Pancreas (tissue), 10 donors: ENCODE measurements at regions not wholly inside any gene's neighbourhood (a gene's known extent, or its start where the extent isn't known, plus 50 kb on each side); places are given as distances from the start of the nearest gene placed in this dataset.

Source experiments
- ATAC-seq, 4 donors: fragments of 200-7000 bp; cut with Tn5 transposase; one replicate each; pipeline versions ENCODE4 v1.8.0 to v1.9.1; 2020; ENCODE audit warnings: mild to moderate bottlenecking in 4 of 4, moderate library complexity in 4 of 4
- DNase-seq, 6 donors: peaks; one replicate each; pipeline ENCODE4 v3.0.0-alpha.2; 2020
- FAIRE-seq: peaks from 2 replicates; lab custom pipeline; 2012; peaks lifted over from hg19 to GRCh38; lab: Jason Lieb, UNC
- H3K27ac ChIP-seq, 4 donors: fragments of 200-600 bp; sonication (generic); 1 replicate in 3 of 4; 2 replicates in 1 of 4; pipeline versions ENCODE4 v1.5.0 to v1.8.0; 2020
- H3K27me3 ChIP-seq, 4 donors: fragments of 200-600 bp; one replicate each; pipeline ENCODE4 v1.8.0; 2021
- H3K36me3 ChIP-seq, 3 donors: fragments of 200-600 bp; sonication (generic) in 1 of 3; one replicate each; pipeline versions ENCODE4 v1.5.0 to v1.8.0; 2020 to 2021
- H3K4me1 ChIP-seq, 3 donors: fragments of 200-600 bp; one replicate each; pipeline ENCODE4 v1.8.0; 2021
- H3K4me3 ChIP-seq, 4 donors: fragments of 200-600 bp; sonication (generic) in 2 of 4; one replicate each; pipeline versions ENCODE4 v1.5.0 to v1.8.0; 2020 to 2021
- H3K9me3 ChIP-seq, 4 donors: fragments of 200-600 bp; one replicate each; pipeline ENCODE4 v1.8.0; 2021
- CTCF ChIP-seq, 4 donors: fragments of 200-600 bp; sonication (generic) in 3 of 4; IDR thresholded peaks; one replicate each; pipeline versions ENCODE4 v1.5.0 to v1.8.0; 2021; ENCODE audit warnings: antibody characterized with exemption in 4 of 4
- WGBS, 2 donors: extraction: QIAGEN DNeasy Blood & Tissue Kit; methylation state at CpG; one replicate each; pipeline ENCODE4 v1.1.7; 2013; 5-methylcytosine and 5-hydroxymethylcytosine counted together
- intact Hi-C, 3 donors: fragments of 100-400 bp; cut with DNase I; formaldehyde crosslinking; loops; one replicate each; pipeline versions ENCODE4 v1.11.1 to v1.14.2; 2022
- donor health status: healthy with polysubstance abuse.
- donor health status: DM: no; HTN: no; CAD: no; lungs with moderate emphysema.
- donor health status: DM: no; HTN: no; CAD: no.
- donor health status: control.
- donor health status: control.
- donor health status: Bipolar disorder and iron deficiency.
- donor health status: DM: yes; HTN: yes; CAD: no.
- donor health status: DM: no; HTN: no; CAD: no.
- donor health status: DM: no; HTN: no; CAD: no.
- donor health status: DM: yes; HTN: yes; CAD: no.

- intact Hi-C loops, result no loop called here
- Histone ChIP-seq H3K4me3 (no peak overlapping the region), H3K36me3 (no peaks in the 10 kb centered on the region), H3K9me3 (no peaks in the 10 kb centered on the region), H3K27me3 (no peaks in the 10 kb centered on the region), H3K4me1 (no peaks in the 10 kb centered on the region), H3K27ac (no peak overlapping the region)
- FAIRE-seq, result no peak
- WGBS, 2 donors, result 70 to 79% methylated on average over 22 of the region's 22 CpGs
- TF ChIP-seq CTCF (IDR thresholded peaks at IDR 0.05), result no peak
- no peak for ATAC-seq
- peak in 4 of 6 donors; percentile 5 to 39 (median 20) for DNase-seq
These were observed 193.1 kb downstream of the DLL1 start for GRCh38 chr6:170097505-170098427.

GRCh38 chr6:170096803-170097504 lies 193.9 kb downstream of the DLL1 start:
- WGBS, 2 donors, result 68 to 77% methylated on average over 22 of the region's 22 CpGs
- no peaks in the 10 kb centered on the region for H3K4me1 ChIP-seq

GRCh38 chr6:170096191-170096802 lies 194.6 kb downstream of the DLL1 start:
- H3K9me3 ChIP-seq, result no peaks in the 10 kb centered on the region
- H3K27ac ChIP-seq, result no peak overlapping the region
- H3K36me3 ChIP-seq, result no peaks in the 10 kb centered on the region
- intact Hi-C loops, result no loop called here
- H3K4me3 ChIP-seq, result no peak overlapping the region
- no peak for TF ChIP-seq CTCF (IDR thresholded peaks at IDR 0.05)
- no peaks in the 10 kb centered on the region for H3K27me3 ChIP-seq
- no peak for FAIRE-seq
- peak in 4 of 6 donors; percentile 2 to 40 (median 12) for DNase-seq
- 78 to 79% methylated on average over 23 of the region's 23 CpGs for WGBS, 2 donors
- ATAC-seq, result no peak
- no peaks in the 10 kb centered on the region for H3K4me1 ChIP-seq

More at GRCh38 chr6:170096803-170097504, 193.9 kb downstream of the DLL1 start:
- no peaks in the 10 kb centered on the region for H3K27me3 ChIP-seq
- H3K36me3 ChIP-seq, result no peaks in the 10 kb centered on the region
- intact Hi-C loops, result no loop called here
- no peaks in the 10 kb centered on the region for H3K9me3 ChIP-seq
- ATAC-seq (no peak), DNase-seq (peak in 4 of 6 donors; percentile 5 to 44 (median 16)), FAIRE-seq (no peak)
- TF ChIP-seq CTCF (IDR thresholded peaks at IDR 0.05), result no peak
- no peak overlapping the region for H3K27ac ChIP-seq
- no peak overlapping the region for H3K4me3 ChIP-seq

GRCh38 chr6:170095273-170095981 lies 195.5 kb downstream of the DLL1 start:
- no peaks in the 10 kb centered on the region for H3K36me3 ChIP-seq
- H3K27me3 ChIP-seq, result no peaks in the 10 kb centered on the region
- ATAC-seq, result no peak
- H3K9me3 ChIP-seq, result no peaks in the 10 kb centered on the region
- no peak for FAIRE-seq
- no peak overlapping the region for H3K4me3 ChIP-seq
- intact Hi-C loops, result no loop called here
- peak in 4 of 6 donors; percentile 4 to 47 (median 26) for DNase-seq
- TF ChIP-seq CTCF (IDR thresholded peaks at IDR 0.05), result no peak
- no peaks in the 10 kb centered on the region for H3K4me1 ChIP-seq
- no peak overlapping the region for H3K27ac ChIP-seq
- 76 to 80% methylated on average over 19 to 21 of the region's 21 CpGs for WGBS, 2 donors
